HCT116 (cell line): ENCODE measurements at regions not wholly inside any gene's neighbourhood (a gene's known extent, or its start where the extent isn't known, plus 50 kb on each side); places are given as distances from the start of the nearest gene placed in this dataset.

Source experiments
- ATAC-seq: fragments of 200-7000 bp; cut with Tn5 transposase; 2 replicates; pipeline ENCODE4 v1.9.1; 2020; ENCODE audit warnings: mild to moderate bottlenecking, moderate library complexity
- BruUV-seq: library from RNA; stranded (reverse); fragments of 400-500 nt; replicated peaks from 2 replicates; lab custom pipeline; 2021; lab: Mats Ljungman, UMichigan
- CTCF ChIA-PET: fragments of 300-600 bp; sonication (Branson Sonifier 250); formaldehyde crosslinking; loops from one replicate; lab custom pipeline; 2021; ENCODE audit warnings: antibody characterized with exemption; lab: Charles Lee
- POLR2A ChIA-PET: fragments of 300-600, 350-600 bp; sonication (Branson Sonifier 250); formaldehyde crosslinking; loops from one replicate; lab custom pipeline; 2021; ENCODE audit warnings: antibody characterized with exemption; lab: Charles Lee
- RAD21 ChIA-PET, 2 experiments: fragments of 300-600 bp; sonication (Branson Sonifier 250); formaldehyde crosslinking; loops; one replicate each; lab custom pipeline; 2023; ENCODE audit warnings: low total read pairs in 2 of 2; ENCODE audit not compliant: uncharacterized antibody in 2 of 2, unreplicated experiment in 2 of 2, low non-redundant PET in 1 of 2; lab: Charles Lee
- DNase-seq: peaks from one replicate; pipeline ENCODE4 v3.0.0-alpha.2; 2010; ENCODE audit warnings: low read depth, low spot score
- H2AFZ ChIP-seq: fragments of 200-600 bp; shearing (Covaris generic), sonication (generic); 2 replicates; pipeline ENCODE4 v1.6.1; 2017; ENCODE audit warnings: low read depth, mixed run types, mixed read lengths, antibody characterized with exemption, low read length; ENCODE audit not compliant: poor library complexity, severe bottlenecking
- H3K27ac ChIP-seq: 2 replicates; pipeline ENCODE4 v1.5.1; 2012; ENCODE audit warnings: low read depth, low read length
- H3K27me3 ChIP-seq: fragments of 200-600 bp; sonication (generic); 2 replicates; pipeline ENCODE4 v1.6.1; 2016; ENCODE audit warnings: mixed run types, low read length, mixed read lengths; ENCODE audit not compliant: insufficient read depth
- H3K36me3 ChIP-seq, 2 experiments: fragments of 200-500 bp in 1 of 2; fragments of 200-600 bp in 1 of 2; sonication (Bioruptor generic) in 1 of 2; sonication (generic) in 1 of 2; 2 replicates each; pipeline versions ENCODE4 v1.5.1 to v1.6.1; 2014 to 2016; ENCODE audit warnings: low read length in 2 of 2, inconsistent platforms in 1 of 2, mixed read lengths in 1 of 2, mixed run types in 1 of 2; ENCODE audit not compliant: insufficient read depth in 2 of 2, control insufficient read depth in 1 of 2
- H3K4me1 ChIP-seq, 2 experiments: fragments of 200-600 bp in 1 of 2; sonication (generic) in 1 of 2; 2 replicates each; pipeline versions ENCODE4 v1.5.1 to v1.6.1; 2012 to 2017; ENCODE audit warnings: low read length in 2 of 2, inconsistent platforms in 1 of 2, mild to moderate bottlenecking in 1 of 2, mixed read lengths in 1 of 2, mixed run types in 1 of 2, moderate library complexity in 1 of 2; ENCODE audit not compliant: insufficient read depth in 2 of 2, control insufficient read depth in 1 of 2
- H3K4me2 ChIP-seq: fragments of 200-600 bp; sonication (generic); 2 replicates; pipeline ENCODE4 v1.6.1; 2017; ENCODE audit warnings: mixed run types, low read length, mixed read lengths
- H3K4me3 ChIP-seq, 2 experiments: fragments of 200-600 bp in 1 of 2; sonication (generic) in 1 of 2; replicated peaks in 1 of 2; 2 replicates each; pipeline ENCODE4 v1.5.1; 2011 to 2016; ENCODE audit warnings: low read length in 2 of 2, control low read depth in 1 of 2, low read depth in 1 of 2, mild to moderate bottlenecking in 1 of 2, mixed read lengths in 1 of 2, mixed run types in 1 of 2
- H3K79me2 ChIP-seq: fragments of 200-600 bp; sonication (generic); 2 replicates; pipeline ENCODE4 v1.6.1; 2017; ENCODE audit warnings: mild to moderate bottlenecking, mixed run types, low read length, moderate library complexity, mixed read lengths; ENCODE audit not compliant: insufficient read depth
- H3K9ac ChIP-seq: fragments of 200-600 bp; sonication (generic); 2 replicates; pipeline ENCODE4 v1.6.1; 2016; ENCODE audit warnings: low read length, mixed read lengths
- H3K9me2 ChIP-seq: fragments of 200-600 bp; sonication (generic), shearing (Covaris generic); 2 replicates; pipeline ENCODE4 v1.6.1; 2017; ENCODE audit warnings: mixed run types, mild to moderate bottlenecking, moderate library complexity; ENCODE audit not compliant: insufficient read depth
- H3K9me3 ChIP-seq, 2 experiments: fragments of 200-500 bp in 1 of 2; fragments of 200-600 bp in 1 of 2; sonication (Bioruptor generic) in 1 of 2; sonication (generic) in 1 of 2; 2 replicates each; pipeline ENCODE4 v1.6.1; 2014 to 2017; ENCODE audit warnings: low read length in 2 of 2, mixed read lengths in 2 of 2, inconsistent platforms in 1 of 2, low read depth in 1 of 2, mild to moderate bottlenecking in 1 of 2, mixed run types in 1 of 2, moderate library complexity in 1 of 2; ENCODE audit not compliant: control insufficient read depth in 1 of 2, insufficient read depth in 1 of 2
- H4K20me1 ChIP-seq: fragments of 200-600 bp; sonication (generic), shearing (Covaris generic); 2 replicates; pipeline ENCODE4 v1.6.1; 2017; ENCODE audit warnings: mixed run types, mild to moderate bottlenecking, moderate library complexity; ENCODE audit not compliant: insufficient read depth
- CBX3 ChIP-seq: IDR thresholded peaks from 2 replicates; pipeline ENCODE4 v1.6.1; 2012; ENCODE audit warnings: low read depth
- EGR1 ChIP-seq: IDR thresholded peaks from 2 replicates; pipeline ENCODE4 v1.6.1; 2012; ENCODE audit warnings: low read depth
- ELF1 ChIP-seq: IDR thresholded peaks from 2 replicates; pipeline ENCODE4 v1.6.1; 2012; ENCODE audit warnings: low read depth, borderline replicate concordance
- EZH2 ChIP-seq: fragments of 200-600 bp; sonication (generic); IDR thresholded peaks from 2 replicates; pipeline ENCODE4 v1.6.1; 2017; ENCODE audit warnings: antibody characterized with exemption, mixed run types
- EZH2phosphoT487 ChIP-seq: fragments of 200-600 bp; IDR thresholded peaks from 2 replicates; pipeline ENCODE4 v1.6.1; 2018; ENCODE audit warnings: antibody characterized with exemption, borderline replicate concordance
- FOSL1 ChIP-seq: IDR thresholded peaks from 2 replicates; pipeline ENCODE4 v1.6.1; 2012; ENCODE audit warnings: low read depth
- JUND ChIP-seq: IDR thresholded peaks from 2 replicates; pipeline ENCODE4 v1.6.1; 2012
- MAX ChIP-seq: IDR thresholded peaks from 2 replicates; pipeline ENCODE4 v1.6.1; 2012
- POLR2AphosphoS5 ChIP-seq: IDR thresholded peaks from 2 replicates; pipeline ENCODE4 v1.6.1; 2011; ENCODE audit warnings: mild to moderate bottlenecking, low read depth, low read length, moderate library complexity
- RAD21 ChIP-seq: IDR thresholded peaks from 2 replicates; pipeline ENCODE4 v1.6.1; 2012; ENCODE audit warnings: low read depth, mild to moderate bottlenecking
- REST ChIP-seq: IDR thresholded peaks from 2 replicates; pipeline ENCODE4 v1.6.1; 2012; ENCODE audit warnings: low read depth
- SIN3A ChIP-seq: IDR thresholded peaks from 2 replicates; pipeline ENCODE4 v1.6.1; 2012; ENCODE audit warnings: low read depth
- SP1 ChIP-seq: IDR thresholded peaks from 2 replicates; pipeline ENCODE4 v1.6.1; 2012; ENCODE audit warnings: low read depth
- SRF ChIP-seq: IDR thresholded peaks from 2 replicates; pipeline ENCODE4 v1.6.1; 2012; ENCODE audit warnings: low read depth
- TCF7L2 ChIP-seq: IDR thresholded peaks from 2 replicates; pipeline ENCODE4 v1.7.0; 2011; ENCODE audit warnings: borderline replicate concordance, inconsistent platforms; ENCODE audit not compliant: insufficient read depth, insufficient read length; ENCODE audit errors: extremely low read depth
- YY1 ChIP-seq: IDR thresholded peaks from 2 replicates; pipeline ENCODE4 v1.6.1; 2011; ENCODE audit warnings: low read length, low read depth, moderate library complexity, mild to moderate bottlenecking; ENCODE audit not compliant: insufficient replicate concordance; ENCODE audit errors: extremely low read depth
- ZNF274 ChIP-seq: fragments of 200-500 bp; sonication (Bioruptor generic); IDR thresholded peaks from 2 replicates; pipeline ENCODE4 v1.6.1; 2014; ENCODE audit warnings: mild to moderate bottlenecking, low read depth, low read length, inconsistent platforms
- intact Hi-C: fragments of 100-400 bp; cut with micrococcal nuclease; formaldehyde crosslinking; loops from 2 replicates; pipeline ENCODE4 v1.10.0; 2022
- TF ChIP-seq, protein P1 (sequence below): IDR thresholded peaks from 2 replicates; pipeline ENCODE4 v1.6.1; 2011; ENCODE audit warnings: mild to moderate bottlenecking, low read length, moderate library complexity; ENCODE audit not compliant: insufficient replicate concordance; ENCODE audit errors: extremely low read depth
- TF ChIP-seq, protein P2 (sequence below), 3 experiments: fragments of 200-600 bp in 1 of 3; sonication (generic) in 1 of 3; IDR thresholded peaks in 2 of 3; conservative IDR thresholded peaks in 1 of 3; 2 replicates each; pipeline ENCODE4 v1.5.1; 2012 to 2017; ENCODE audit warnings: low read depth in 2 of 3, low read length in 2 of 3, antibody characterized with exemption in 1 of 3, borderline replicate concordance in 1 of 3, control low read depth in 1 of 3, mild to moderate bottlenecking in 1 of 3, mixed read lengths in 1 of 3, mixed run types in 1 of 3, moderate library complexity in 1 of 3; ENCODE audit not compliant: insufficient read depth in 1 of 3
- TF ChIP-seq, protein P3 (sequence below): IDR thresholded peaks from 2 replicates; pipeline ENCODE4 v1.6.1; 2012

DNA sequence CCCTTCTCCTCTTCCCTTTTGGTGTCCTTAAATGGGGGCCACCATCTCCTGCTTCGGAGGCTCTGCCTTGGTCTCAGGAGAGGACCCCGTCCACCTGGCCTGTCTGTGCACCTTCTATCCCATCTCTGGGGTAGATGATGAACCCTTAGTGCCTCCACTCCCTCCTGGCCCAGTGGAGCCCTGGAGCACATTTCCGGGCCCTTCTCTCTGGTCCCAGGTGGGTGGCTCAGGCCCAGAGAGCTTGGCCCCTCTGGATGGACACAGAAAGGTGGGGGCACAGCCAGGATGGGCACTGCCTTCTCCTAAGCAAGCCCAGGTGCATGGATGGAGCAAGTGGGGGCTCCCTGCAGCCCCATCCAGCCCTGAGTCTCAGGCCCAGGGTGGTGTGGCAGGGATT is 121.4 kb upstream of the RET start:
- no TSS peak for BruUV-seq
- H3K4me3 ChIP-seq: no peak overlapping the region
- no peaks in the 10 kb centered on the region for H4K20me1 ChIP-seq
- TF ChIP-seq CBX3 (no peak), REST (no peak), FOSL1 (no peak), SIN3A (no peak), EGR1 (no peak), EZH2phosphoT487 (no peak), EZH2 (no peak), YY1 (no peak), SP1 (no peak), SRF (no peak), ELF1 (no peak), ZNF274 (no peak), JUND (no peak), RAD21 (no peak), MAX (no peak), POLR2AphosphoS5 (no peak), TCF7L2 (no peak)
- TF ChIP-seq, protein P1, sequence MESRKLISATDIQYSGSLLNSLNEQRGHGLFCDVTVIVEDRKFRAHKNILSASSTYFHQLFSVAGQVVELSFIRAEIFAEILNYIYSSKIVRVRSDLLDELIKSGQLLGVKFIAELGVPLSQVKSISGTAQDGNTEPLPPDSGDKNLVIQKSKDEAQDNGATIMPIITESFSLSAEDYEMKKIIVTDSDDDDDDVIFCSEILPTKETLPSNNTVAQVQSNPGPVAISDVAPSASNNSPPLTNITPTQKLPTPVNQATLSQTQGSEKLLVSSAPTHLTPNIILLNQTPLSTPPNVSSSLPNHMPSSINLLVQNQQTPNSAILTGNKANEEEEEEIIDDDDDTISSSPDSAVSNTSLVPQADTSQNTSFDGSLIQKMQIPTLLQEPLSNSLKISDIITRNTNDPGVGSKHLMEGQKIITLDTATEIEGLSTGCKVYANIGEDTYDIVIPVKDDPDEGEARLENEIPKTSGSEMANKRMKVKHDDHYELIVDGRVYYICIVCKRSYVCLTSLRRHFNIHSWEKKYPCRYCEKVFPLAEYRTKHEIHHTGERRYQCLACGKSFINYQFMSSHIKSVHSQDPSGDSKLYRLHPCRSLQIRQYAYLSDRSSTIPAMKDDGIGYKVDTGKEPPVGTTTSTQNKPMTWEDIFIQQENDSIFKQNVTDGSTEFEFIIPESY: no peak
- TF ChIP-seq, protein P2, sequence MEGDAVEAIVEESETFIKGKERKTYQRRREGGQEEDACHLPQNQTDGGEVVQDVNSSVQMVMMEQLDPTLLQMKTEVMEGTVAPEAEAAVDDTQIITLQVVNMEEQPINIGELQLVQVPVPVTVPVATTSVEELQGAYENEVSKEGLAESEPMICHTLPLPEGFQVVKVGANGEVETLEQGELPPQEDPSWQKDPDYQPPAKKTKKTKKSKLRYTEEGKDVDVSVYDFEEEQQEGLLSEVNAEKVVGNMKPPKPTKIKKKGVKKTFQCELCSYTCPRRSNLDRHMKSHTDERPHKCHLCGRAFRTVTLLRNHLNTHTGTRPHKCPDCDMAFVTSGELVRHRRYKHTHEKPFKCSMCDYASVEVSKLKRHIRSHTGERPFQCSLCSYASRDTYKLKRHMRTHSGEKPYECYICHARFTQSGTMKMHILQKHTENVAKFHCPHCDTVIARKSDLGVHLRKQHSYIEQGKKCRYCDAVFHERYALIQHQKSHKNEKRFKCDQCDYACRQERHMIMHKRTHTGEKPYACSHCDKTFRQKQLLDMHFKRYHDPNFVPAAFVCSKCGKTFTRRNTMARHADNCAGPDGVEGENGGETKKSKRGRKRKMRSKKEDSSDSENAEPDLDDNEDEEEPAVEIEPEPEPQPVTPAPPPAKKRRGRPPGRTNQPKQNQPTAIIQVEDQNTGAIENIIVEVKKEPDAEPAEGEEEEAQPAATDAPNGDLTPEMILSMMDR (IDR thresholded peaks at IDR 0.05 in 2 of 3, conservative IDR thresholded peaks at IDR 0.05 in 1 of 3; ENCODE audit: borderline replicate concordance in 1 of 3, insufficient read depth in 1 of 3, low read depth in 2 of 3, low read length in 2 of 3): no peak
- TF ChIP-seq, protein P3, sequence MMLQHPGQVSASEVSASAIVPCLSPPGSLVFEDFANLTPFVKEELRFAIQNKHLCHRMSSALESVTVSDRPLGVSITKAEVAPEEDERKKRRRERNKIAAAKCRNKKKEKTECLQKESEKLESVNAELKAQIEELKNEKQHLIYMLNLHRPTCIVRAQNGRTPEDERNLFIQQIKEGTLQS: no peak
- TF ChIP-seq, all 23 proteins: peak for 0
- Histone ChIP-seq H3K27me3 (no peaks in the 10 kb centered on the region), H2AFZ (no peak overlapping the region), H3K4me2 (no peak overlapping the region), H3K9me3 (no peaks in the 10 kb centered on the region), H3K9me2 (no peaks in the 10 kb centered on the region), H3K27ac (no peak overlapping the region), H3K79me2 (no peaks in the 10 kb centered on the region), H3K4me1 (peaks cover 25% of the 10 kb centered on the region in 2 experiments; a peak in 3 of 4 replicates), H3K36me3 (no peaks in the 10 kb centered on the region), H3K9ac (no peak overlapping the region)
- POLR2A ChIA-PET: no interaction called here
- RAD21 ChIA-PET: no interaction called here
- intact Hi-C loops: no loop called here
- ATAC-seq: no peak
- CTCF ChIA-PET: no interaction called here
- DNase-seq: no peak
